Islet precursor cell (in vitro differentiated cells): ENCODE measurements at regions not wholly inside any gene's neighbourhood (a gene's known extent, or its start where the extent isn't known, plus 50 kb on each side); places are given as distances from the start of the nearest gene placed in this dataset.
A peak's percentile ranks its signal among the peaks of the same experiment; 100 is the strongest.

ENCODE experiments used
- DNase-seq: peaks from one replicate; pipeline ENCODE4 v3.0.0-alpha.2; 2018

- DNase-seq, result no peak
These were observed 96.1 kb upstream of the GRIK3 start for GRCh38 chr1:37130221-37130948.

- no peak for DNase-seq
These were observed 97.0 kb upstream of the GRIK3 start for GRCh38 chr1:37131281-37131680.

DNA sequence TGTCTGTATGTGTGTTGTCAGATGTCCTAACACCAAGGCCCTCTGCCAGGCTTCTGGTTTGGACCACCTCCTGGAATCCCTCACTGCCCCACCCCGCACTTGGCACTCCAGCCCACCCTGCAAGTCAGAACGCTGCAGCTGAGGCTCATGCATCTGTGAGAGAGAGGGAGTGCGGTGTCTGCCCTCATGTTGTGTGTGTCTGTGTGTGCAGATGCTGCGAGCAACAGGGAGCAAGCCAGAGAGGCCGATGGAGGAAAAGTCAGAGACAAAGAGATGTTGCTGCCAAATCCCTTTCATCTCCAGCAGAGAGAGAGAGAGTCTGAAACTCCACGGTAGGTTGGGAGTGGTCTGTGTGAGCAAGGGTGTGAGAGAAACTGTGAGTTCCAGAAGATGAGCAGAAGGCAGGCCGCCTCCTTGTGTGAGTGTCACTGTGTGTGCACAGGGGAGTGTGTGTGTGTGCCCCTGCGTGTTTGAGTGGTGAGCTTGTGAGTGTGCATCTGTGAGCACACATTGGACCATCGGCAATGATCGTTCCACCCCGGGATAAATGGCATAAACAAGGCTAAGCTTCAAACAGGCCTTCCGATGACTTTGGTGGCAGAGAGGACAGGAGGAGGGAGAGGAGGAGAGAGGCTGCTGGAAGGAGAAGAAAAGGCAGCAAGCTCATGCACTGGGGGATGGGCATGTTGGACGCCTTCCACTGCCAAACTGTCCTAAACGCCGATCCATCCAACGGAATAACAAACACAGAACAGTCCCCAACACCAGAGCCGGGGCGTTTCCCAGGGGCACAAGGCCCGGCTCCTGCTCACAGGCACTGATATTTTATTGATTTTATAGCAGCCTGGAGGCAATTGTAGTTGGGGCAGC is 99.2 kb upstream of the GRIK3 start:
- DNase-seq, result no peak

GRCh38 chr1:37134599-37134998 is 100.3 kb upstream of the GRIK3 start:
- DNase-seq, result no peak

GRCh38 chr1:37135032-37135431 is 100.7 kb upstream of the GRIK3 start:
- no peak for DNase-seq

GRCh38 chr1:37137014-37137413 is 102.7 kb upstream of the GRIK3 start:
- no peak for DNase-seq

GRCh38 chr1:37137601-37138000 is 103.3 kb upstream of the GRIK3 start:
- no peak for DNase-seq

DNA sequence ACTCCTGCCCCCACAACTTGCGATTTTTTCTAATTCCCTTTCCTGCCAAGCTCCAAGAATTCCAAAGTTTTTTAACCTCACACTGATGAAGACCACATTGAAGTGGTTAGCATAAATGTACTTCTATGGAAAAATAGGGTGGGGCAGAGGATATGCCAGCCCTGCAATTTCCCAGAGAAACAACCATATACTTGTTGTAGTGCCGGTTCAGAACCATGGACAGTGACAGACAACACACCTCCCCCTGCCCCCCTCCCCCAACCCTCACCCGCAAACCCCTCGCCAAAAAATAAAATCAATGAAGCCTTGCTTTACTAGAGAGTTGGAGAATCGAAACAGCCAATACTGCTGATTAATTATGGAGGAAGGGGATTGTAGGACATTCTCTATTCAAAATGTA is 109.5 kb upstream of the GRIK3 start:
- DNase-seq, result peak; percentile 38

DNA sequence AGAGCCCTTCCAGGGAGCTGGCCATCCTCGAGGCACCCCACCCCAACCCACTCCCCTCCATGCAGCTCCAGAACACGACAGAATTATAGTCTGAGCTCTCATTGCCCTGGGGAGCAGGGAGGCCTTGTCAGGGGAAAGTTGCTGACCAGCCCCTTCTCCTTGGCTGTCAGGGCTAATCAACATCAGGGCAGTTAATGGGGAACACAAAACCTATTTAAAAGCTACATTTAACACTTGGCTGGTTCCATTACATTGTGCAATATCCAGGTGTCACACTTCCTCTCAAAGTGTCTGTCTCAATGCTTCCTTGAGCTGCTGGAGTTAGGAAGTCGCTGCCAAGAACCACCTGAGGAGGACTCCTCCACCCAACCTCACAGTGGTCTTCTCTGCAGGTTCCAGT is 111.8 kb upstream of the GRIK3 start:
- peak; percentile 26 for DNase-seq

- peak; percentile 16 for DNase-seq
These were observed 113.1 kb upstream of the GRIK3 start for GRCh38 chr1:37147392-37147831.

- peak; percentile 27 for DNase-seq
These were observed 113.6 kb upstream of the GRIK3 start for GRCh38 chr1:37147906-37148305.

DNA sequence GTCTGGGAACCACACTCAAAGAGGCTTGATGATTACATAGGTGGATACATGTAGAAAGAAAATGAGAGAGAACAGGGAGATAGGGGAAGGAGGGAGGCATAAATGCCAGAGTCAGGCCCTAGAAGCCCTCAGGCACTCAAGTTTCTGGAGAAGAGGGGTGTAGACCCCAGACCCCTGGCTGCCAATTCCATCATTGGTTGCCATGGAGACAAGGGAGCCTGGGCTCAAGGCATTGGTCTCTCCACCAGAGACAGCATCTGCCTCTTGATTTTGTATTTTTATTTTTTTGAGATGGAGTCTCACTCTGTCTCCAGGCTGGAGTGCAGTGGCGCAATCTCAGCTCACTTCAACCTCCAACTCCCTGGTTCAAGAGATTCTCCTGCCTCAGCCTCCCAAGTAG is 114.3 kb upstream of the GRIK3 start:
- peak; percentile 15 for DNase-seq

DNA sequence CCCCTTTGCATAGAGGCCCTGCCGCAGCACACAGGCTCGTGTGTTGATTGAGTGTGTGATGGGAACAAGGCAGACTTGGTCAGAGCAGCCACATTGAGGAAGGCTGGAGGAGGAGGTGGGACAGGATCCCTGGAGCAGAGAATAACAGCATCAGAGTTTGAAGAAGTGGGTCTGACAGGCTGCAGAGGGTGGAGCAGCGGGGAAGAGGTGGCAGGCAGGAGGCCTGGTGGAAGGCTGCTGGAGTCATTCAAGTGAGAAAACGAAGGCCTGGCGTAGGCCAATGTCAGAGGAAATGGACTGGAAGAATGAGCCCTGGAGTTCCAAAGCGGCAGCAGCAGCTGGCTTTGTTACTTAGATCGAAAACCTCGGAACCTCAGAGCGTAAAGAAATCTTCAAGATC is 115.0 kb upstream of the GRIK3 start:
- DNase-seq, result peak; percentile 49

GRCh38 chr1:37150986-37151385 is 116.7 kb upstream of the GRIK3 start:
- peak; percentile 21 for DNase-seq

DNA sequence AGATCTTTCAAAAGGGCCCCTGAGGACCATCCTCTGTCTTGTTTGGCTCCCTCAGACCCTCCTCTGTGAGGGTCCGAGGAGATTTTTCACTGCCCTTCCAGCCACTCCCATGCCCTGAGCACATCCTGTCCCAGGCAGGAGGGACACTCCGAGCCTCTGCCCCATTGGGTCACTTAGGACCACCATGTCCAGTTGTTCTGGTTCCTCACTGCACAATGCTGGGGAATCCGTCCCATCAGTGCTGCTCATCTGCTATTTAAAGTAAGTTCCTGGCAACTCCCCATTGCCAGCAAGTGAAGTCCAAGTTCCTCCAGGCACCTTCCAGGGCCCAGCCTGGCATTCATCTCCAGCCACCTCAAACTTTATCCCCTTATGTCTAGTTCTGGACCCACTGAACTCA is 117.5 kb upstream of the GRIK3 start:
- DNase-seq, result peak; percentile 31

- DNase-seq, result peak; percentile 28
These were observed 118.2 kb upstream of the GRIK3 start for GRCh38 chr1:37152491-37152890.

DNA sequence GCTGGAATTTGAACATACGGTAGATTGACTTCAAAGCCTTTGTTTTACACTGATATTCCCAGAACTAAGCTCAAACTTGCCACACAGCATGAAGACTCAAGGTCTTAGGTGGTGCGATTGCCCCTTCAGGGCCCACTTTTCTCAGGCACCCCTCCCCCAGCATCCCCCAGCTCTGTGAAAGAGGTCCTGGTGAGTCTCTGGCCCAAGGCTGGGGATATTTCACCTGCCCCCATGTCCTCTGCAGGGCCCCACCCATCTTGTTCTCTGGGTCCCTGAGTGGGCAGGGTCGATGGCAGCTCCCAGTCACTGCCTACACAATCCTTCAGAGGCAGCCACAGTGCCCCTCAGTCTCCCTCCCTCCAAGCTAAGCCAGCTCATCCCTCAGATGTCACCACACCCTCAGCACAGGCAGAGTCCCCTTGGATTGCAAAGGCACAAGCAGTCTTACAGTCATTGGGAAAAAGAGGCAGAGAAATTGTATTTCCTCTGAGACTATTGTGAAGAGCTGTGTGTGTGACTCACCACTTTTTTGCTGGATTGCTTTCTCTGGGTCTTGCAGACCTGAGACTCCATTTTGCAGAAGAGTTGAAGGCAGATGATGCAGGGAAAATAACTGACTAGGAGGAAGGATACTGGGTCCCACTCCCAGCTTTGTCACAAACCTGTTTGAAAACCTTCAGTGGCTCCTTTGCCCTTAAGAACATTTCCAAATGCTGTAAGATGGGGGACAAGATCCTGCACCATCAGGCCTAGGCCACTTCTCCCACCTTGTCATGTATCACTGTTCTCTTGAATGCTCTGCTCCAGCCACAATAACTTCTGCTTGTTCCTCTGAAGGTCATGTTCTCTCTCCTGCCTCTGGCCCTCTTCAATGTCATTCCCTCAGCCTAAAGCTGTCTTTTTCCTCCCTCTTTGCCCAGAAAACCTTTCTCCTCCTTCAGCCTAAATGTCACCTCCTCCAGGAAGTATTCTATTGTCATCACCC is 119.1 kb upstream of the GRIK3 start:
- peak; percentile 35 for DNase-seq

GRCh38 chr1:37156646-37157045 is 122.3 kb upstream of the GRIK3 start:
- peak; percentile 38 for DNase-seq

- peak; percentile 18 for DNase-seq
These were observed 123.3 kb upstream of the GRIK3 start for GRCh38 chr1:37157634-37158033.

DNA sequence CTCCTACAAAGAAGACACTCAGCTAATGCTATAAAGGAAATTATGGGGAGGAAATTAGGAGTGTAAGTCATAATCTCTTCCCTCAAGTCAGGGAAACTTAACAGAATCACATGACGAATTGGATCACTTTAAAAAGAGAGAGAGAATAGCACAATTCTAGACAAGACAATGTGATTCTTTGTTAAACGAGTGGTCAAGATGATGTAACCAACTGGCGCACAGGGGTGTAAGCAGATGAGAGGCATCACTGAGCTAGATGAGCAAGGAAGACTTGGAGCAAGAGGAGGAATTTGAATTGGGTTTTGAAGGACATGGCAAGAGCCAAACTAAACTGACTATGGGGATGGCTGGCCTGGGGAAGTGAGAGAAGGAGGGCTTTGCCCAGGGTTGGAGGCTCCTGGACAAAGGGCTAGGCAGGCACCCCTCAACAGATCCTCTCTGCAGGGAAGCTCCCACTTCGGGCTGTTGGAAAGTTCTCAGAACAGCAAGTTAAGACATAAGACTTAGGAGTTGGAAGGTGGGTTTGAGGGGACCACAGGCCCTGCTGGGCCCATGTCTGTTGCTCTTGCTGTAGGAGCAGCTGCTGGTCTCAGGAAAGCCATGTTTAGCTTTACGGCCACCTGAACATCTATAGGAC is 123.9 kb upstream of the GRIK3 start:
- peak; percentile 22 for DNase-seq

DNA sequence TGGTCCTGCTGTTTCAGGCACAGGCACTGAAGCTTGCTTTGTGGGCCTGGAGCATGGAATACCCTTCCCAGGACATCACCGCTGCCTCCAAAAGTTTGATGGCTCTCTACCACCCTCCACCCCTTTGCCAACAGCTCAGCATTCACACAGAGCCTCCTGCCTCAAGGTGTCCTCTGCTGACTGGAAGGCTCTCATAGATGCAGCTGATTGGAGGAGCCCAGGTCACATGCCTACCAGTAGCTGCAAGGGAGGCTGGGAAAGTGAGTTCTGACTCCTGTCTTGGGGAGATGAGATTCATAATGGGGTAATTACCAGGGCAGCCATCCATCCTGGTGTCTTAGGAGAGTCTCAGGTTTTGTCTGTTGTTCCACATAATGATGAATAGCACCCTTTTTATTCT is 124.8 kb upstream of the GRIK3 start:
- peak; percentile 29 for DNase-seq

DNA sequence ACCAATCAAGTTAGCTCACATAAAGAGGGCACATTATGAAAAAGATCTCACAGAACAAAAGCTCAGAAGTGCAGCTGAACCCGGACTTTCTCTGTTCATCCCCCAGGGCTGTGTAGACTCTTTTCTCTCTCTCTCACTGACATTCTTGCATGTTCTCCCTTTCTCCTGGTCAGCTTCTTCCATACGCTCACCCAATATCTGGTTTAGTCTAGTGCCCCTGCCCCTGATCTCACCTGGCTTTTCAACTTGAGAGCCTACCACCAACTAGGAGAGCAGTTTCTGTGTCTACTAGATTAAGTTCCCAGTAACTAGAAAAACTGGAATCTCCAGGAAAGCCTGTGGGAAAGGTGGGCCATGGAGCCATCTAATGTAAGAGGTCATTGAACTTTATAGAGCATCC is 126.9 kb upstream of the GRIK3 start:
- peak; percentile 29 for DNase-seq
